ENCODE measurements at regions not wholly inside any gene's neighbourhood (a gene's known extent, or its start where the extent isn't known, plus 50 kb on each side); places are given as distances from the start of the nearest gene placed in this dataset.

DNA sequence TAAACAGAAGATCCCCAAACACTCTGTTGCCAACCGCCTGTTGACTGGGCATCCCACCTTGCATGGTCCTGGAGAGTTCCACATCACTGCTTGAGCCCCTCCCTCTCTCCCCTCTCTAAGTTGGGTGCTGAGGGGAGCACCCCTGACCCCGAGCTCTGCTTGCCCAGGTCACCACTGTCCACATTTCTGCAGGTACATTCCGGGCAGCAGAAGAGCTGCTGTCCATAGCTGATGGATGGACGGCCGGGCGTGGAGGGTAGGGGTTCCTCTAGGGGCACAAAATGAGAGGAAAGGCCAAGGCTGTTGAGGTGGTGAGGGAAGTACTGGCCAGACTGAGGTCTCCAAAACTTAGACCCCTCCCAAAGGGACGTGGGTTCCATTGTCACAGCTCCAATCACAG is 227.4 kb upstream of the PPP2R2D start:
- intact Hi-C loops (cut with micrococcal nuclease), result no loop called here
- Histone ChIP-seq H3K9me3 (replicated peaks in 1 of 2; ENCODE audit: control insufficient read depth in 1 of 2, insufficient read depth in 1 of 2, low read length in 2 of 2) (peaks cover 6 to 14% of the 10 kb centered on the region in 2 donors), H3K27ac (ENCODE audit: low read depth in 1 of 2, low read length in 2 of 2) (no peak overlapping the region), H3K27me3 (ENCODE audit: control insufficient read depth in 2 of 2, insufficient read depth in 2 of 2, low read length in 2 of 2) (no peaks in the 10 kb centered on the region), H3K36me3 (replicated peaks in 1 of 2; ENCODE audit: control insufficient read depth in 1 of 2, insufficient read depth in 2 of 2, low read length in 2 of 2) (no peaks in the 10 kb centered on the region), H3K4me1 (ENCODE audit: control insufficient read depth in 1 of 2, insufficient read depth in 2 of 2, low read length in 2 of 2) (no peaks in the 10 kb centered on the region), H4K20me1 (ENCODE audit: insufficient read depth, low read length) (no peaks in the 10 kb centered on the region), H3K9ac (ENCODE audit: insufficient read depth, low read length, poor library complexity, severe bottlenecking) (no peak overlapping the region), H3K4me2 (replicated peaks; ENCODE audit: extremely low read depth, low read length, poor library complexity, severe bottlenecking) (no peak overlapping the region), H3K79me2 (ENCODE audit: insufficient read depth, low read length) (no peaks in the 10 kb centered on the region), H3K4me3 (replicated peaks in 1 of 3; ENCODE audit: low read depth in 2 of 3, low read length in 3 of 3) (no peak overlapping the region), H2AFZ (ENCODE audit: insufficient read depth, low read depth, low read length, poor library complexity, severe bottlenecking) (no peak overlapping the region)
- H3K9me3 Mint-ChIP-seq, result peaks cover 8 to 26% (median 13%) of the 10 kb centered on the region in 7 donors
- no peak for DNase-seq
- TF ChIP-seq CTCF (IDR thresholded peaks at IDR 0.05), result no peak
- H3K4me3 Mint-ChIP-seq, result no peak overlapping the region
- peaks cover 2 to 6% (median 4%) of the 10 kb centered on the region in 3 donors for H3K27me3 Mint-ChIP-seq (ENCODE audit: low read depth in 3 of 3)
- no peak overlapping the region for H3K27ac Mint-ChIP-seq
- WGBS (ENCODE audit: insufficient coverage), result 100% methylated on average over 1 of the region's 7 CpGs
- no peaks in the 10 kb centered on the region for H3K36me3 Mint-ChIP-seq
- no peaks in the 10 kb centered on the region for H3K4me1 Mint-ChIP-seq

GRCh38 chr10:131674130-131674529 is 226.7 kb upstream of the PPP2R2D start:
- Histone ChIP-seq H2AFZ (ENCODE audit: insufficient read depth, low read depth, low read length, poor library complexity, severe bottlenecking) (no peak overlapping the region), H3K9me3 (replicated peaks in 1 of 2; ENCODE audit: control insufficient read depth in 1 of 2, insufficient read depth in 1 of 2, low read length in 2 of 2) (peaks cover 6 to 14% of the 10 kb centered on the region in 2 donors), H3K27ac (ENCODE audit: low read depth in 1 of 2, low read length in 2 of 2) (no peak overlapping the region), H3K79me2 (ENCODE audit: insufficient read depth, low read length) (no peaks in the 10 kb centered on the region), H3K27me3 (ENCODE audit: control insufficient read depth in 2 of 2, insufficient read depth in 2 of 2, low read length in 2 of 2) (no peaks in the 10 kb centered on the region), H3K4me1 (ENCODE audit: control insufficient read depth in 1 of 2, insufficient read depth in 2 of 2, low read length in 2 of 2) (no peaks in the 10 kb centered on the region), H3K4me3 (replicated peaks in 1 of 3; ENCODE audit: low read depth in 2 of 3, low read length in 3 of 3) (no peak overlapping the region), H3K4me2 (replicated peaks; ENCODE audit: extremely low read depth, low read length, poor library complexity, severe bottlenecking) (no peak overlapping the region), H4K20me1 (ENCODE audit: insufficient read depth, low read length) (no peaks in the 10 kb centered on the region), H3K9ac (ENCODE audit: insufficient read depth, low read length, poor library complexity, severe bottlenecking) (no peak overlapping the region), H3K36me3 (replicated peaks in 1 of 2; ENCODE audit: control insufficient read depth in 1 of 2, insufficient read depth in 2 of 2, low read length in 2 of 2) (no peaks in the 10 kb centered on the region)
- Mint-ChIP-seq H3K9me3 (peaks cover 6 to 25% (median 13%) of the 10 kb centered on the region in 7 donors), H3K27me3 (ENCODE audit: low read depth in 3 of 3) (peaks cover 2 to 6% (median 4%) of the 10 kb centered on the region in 3 donors), H3K4me1 (no peaks in the 10 kb centered on the region), H3K27ac (no peak overlapping the region), H3K36me3 (no peaks in the 10 kb centered on the region), H3K4me3 (no peak overlapping the region)
- TF ChIP-seq CTCF (IDR thresholded peaks at IDR 0.05), result no peak
- DNase-seq, result no peak
- 95% methylated on average over 8 of the region's 9 CpGs for WGBS (ENCODE audit: insufficient coverage)
- intact Hi-C loops (cut with micrococcal nuclease), result no loop called here

Data from CD14-positive monocyte (primary cell).